GM18907 (cell line): ENCODE measurements at regions not wholly inside any gene's neighbourhood (a gene's known extent, or its start where the extent isn't known, plus 50 kb on each side); places are given as distances from the start of the nearest gene placed in this dataset.
"Not testable (repeated sequence)": the region's sequence is repeated elsewhere in the genome, so short reads cannot be mapped to it uniquely, and the experiment has no call there.

ENCODE experiments used
- ATAC-seq: cut with Tn5 transposase; IDR thresholded peaks from one replicate; pipeline ENCODE4 v1.9.1; 2021; ENCODE audit warnings: mild to moderate bottlenecking, moderate library complexity; ENCODE audit not compliant: unreplicated experiment

GRCh38 chr17:77631307-77631706 lies 327.2 kb upstream of the TNRC6C start:
- no peak for ATAC-seq

- no peak for ATAC-seq
These were observed 325.9 kb upstream of the TNRC6C start for GRCh38 chr17:77632619-77633018.

- no peak for ATAC-seq
These were observed 323.8 kb upstream of the TNRC6C start for GRCh38 chr17:77634710-77635109.

DNA sequence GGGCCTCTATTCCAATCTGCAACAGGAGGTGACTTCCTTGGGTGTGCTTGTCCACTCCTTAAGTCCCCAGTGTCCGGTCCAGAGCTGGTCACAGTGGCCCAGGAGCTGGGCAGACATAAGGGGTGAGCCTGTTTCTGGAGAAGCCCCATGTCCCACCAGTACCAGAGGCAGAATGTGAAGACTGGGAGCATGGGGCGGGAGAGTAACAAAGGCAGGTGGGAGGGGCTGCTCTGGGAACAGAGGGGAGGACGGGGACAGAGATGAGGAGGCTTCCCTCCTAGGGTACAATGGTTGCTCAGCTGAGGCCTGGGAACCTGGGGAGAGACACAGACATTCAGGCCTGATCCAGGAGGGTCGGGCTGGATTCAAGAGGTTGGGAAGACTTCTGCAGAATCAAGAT lies 323.3 kb upstream of the TNRC6C start:
- ATAC-seq, result no peak

GRCh38 chr17:77635785-77636184 lies 322.7 kb upstream of the TNRC6C start:
- ATAC-seq, result not testable (repeated sequence)

DNA sequence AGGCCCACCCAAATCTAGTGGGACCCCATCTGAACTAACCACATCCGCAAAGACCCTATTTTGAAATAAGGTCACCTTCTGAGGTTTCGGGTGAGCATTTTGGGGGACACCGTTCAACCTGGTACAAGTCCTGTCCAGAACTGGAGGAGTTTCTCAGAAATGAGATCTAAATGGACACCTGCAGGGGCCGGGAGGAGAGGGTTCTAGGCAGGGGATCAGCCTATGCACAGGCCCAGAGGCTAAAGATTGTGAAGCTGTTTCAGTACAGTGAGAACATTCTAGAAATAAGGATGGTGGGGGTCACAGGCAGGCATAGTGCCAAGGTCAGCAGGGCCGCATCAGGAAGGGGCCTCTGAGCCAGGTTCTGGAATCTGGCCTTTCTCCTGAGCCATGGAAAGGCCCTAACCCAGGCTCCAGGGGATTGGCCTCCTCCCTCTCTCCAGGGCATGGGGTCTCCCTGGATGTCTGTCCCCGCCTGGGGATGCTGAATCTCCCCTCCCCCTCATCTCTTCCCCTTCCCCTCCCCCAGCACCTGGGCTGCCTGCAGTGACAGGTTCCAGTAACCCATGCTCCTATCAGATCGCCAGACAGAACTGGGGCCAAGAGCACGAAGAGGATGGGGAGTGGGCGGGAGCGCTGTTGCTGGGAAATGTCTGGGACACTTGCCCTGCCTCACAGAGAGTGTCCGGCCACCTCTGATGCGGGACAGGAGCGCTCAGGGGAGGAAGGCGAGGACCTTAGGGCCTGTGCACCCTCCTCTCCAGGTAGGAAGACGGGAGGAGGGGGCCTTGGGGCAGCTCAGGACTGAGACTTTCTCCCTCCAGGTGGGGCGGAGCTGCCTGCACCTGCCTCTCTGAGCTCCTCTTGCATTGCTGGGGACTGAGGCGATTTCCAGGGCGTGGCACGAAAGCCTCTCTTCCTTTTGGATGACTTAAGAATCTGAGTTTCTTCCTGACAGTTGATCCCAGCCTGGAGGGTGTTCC lies 321.4 kb upstream of the TNRC6C start:
- no peak for ATAC-seq

DNA sequence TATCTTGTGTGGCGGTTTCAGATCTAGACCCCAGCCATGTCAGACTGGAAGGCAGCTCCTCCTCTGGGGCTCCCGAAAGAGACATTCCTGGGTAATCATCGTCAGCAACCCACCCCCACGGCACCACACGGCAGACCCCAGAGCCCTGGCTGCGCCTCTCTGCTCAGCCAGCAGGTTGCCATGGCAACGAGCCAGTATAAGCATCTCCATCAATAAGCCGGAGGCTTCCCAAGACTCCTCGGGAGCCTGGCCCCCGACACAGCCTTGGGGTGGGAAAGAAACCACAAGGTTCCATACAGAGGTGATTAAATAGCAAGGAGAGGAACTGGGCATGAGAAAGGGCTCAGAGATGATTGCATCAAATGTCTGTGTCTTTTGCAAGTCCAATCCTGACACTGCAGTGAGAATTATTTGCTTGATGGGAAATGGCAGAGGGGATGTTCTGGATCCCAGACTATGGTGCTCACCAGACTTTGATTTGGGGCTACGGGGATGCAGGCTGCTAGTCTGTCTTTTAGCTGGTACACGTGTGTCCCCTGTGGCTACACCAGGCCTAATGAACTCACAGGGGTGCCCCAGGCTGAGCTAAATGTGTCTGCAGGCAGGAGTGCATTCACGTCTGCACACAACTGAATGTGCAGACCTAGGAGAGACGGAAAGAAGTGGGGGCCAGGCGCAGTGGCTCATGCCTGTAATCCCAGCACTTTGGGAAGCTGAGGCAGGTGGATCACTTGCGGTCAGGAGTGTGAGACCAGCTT lies 320.5 kb upstream of the TNRC6C start:
- ATAC-seq, result no peak

- ATAC-seq, result no peak
These were observed 318.3 kb upstream of the TNRC6C start for GRCh38 chr17:77640252-77640651.

- ATAC-seq, result no peak
These were observed 317.4 kb upstream of the TNRC6C start for GRCh38 chr17:77640916-77641605.

DNA sequence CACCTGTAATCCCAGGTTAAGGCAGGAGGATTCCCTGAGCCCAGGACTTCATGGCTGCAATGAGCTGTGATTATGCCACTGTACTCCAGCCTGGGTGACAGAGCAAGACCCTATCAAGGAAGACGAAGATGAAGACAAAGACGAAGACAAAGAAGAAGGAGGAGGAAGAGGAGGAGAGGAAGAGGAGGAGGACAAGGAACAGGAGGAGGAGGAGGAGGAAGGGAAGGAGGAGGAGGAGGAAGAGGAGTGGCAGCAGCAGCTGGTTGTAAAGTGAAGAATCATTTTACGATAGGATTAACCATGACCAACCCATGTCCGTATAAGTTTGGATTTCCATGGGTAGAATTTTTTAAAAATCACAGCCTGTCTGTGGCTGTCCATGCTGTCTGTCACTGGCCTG lies 316.8 kb upstream of the TNRC6C start:
- no peak for ATAC-seq

DNA sequence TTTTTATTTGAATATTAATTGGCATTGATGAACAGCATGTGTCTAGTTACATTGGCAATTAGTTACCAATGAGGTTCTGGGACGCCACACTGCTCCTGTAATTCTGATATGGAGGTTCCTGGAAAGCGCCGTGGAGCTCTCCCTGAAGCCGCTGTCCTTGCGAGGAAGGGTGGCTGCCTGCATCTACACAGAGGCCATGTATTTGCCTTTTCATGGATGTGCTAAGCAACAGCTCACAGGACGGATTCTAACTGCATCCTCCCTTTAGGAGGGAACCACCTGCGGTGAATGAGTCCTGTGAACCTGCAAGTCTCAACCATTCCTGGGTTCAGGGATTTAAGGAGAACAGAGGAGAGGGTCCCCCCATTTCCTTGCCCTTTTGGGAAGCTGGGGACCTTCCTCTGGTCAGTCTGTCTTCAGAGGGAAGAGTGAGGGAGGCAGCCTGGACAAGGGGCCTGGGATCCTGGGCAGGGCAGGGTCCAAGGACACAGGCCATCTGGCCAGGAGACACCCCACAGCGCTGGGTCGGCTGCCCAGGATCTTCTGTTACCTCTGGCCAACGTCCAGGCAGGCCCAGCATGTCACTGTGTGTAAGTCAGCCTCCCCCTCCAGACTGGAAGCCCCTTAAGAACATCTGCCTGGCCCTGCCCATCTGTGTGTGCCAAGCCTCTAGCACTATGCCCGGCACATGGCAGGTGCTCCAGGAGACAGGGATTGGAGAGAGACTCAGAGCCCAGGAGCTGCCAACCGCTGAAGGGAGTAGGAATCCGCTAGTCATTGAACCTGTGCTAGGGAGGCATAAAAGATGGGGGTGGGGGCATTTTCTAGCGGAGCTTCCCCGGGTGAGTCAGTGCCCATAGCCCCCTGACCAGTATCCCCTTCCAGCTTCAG lies 314.1 kb upstream of the TNRC6C start:
- no peak for ATAC-seq

DNA sequence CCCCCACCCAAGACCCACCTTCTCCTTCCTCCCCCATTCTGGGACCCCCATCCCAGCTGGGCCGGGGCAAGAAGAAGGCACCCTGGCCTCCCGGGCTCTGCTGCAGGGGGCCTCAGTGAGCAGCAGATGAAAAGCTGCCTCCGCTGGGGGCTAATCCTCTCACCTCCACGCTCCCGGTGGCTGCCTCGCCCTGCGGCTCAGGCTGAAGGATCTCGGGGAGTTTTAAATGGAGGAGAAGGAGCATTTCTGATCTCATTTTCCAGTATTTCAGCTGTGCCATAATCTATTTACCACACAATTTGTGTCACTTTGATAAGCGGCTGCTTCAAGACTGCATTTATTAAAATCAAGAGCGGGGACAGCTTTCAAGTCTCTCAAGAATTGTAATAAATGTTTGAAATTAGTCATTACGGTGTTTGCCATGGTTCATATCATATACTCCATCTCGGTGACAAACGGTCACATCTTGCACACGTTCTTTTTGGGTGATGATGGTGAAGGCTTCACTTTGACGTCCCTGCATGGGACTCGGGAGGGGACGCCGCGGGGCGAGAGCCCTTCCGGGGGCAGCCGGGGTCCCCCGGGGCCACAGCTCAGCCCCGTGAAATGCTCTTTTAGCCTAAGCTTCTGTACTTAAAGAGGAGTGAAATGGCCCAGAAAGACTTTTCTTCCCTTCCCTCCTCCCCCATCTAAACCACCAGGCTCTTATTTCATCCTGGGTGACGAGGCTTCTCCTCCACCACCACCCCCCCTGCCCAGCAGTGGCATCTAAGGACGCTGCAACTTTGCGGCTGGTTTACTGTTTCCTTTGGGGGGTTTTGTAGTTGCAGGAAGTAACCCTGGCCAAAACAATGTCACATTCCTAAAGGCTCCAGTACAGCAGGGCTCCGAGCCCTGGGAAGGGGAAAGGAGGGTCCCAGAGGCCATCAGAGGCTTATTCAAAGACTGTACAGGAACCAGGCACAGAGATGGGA lies 313.1 kb upstream of the TNRC6C start:
- no peak for ATAC-seq

GRCh38 chr17:77646046-77646430 lies 312.5 kb upstream of the TNRC6C start:
- no peak for ATAC-seq

GRCh38 chr17:77647531-77647930 lies 311.0 kb upstream of the TNRC6C start:
- no peak for ATAC-seq

- ATAC-seq, result no peak
These were observed 308.7 kb upstream of the TNRC6C start for GRCh38 chr17:77649717-77650211.

DNA sequence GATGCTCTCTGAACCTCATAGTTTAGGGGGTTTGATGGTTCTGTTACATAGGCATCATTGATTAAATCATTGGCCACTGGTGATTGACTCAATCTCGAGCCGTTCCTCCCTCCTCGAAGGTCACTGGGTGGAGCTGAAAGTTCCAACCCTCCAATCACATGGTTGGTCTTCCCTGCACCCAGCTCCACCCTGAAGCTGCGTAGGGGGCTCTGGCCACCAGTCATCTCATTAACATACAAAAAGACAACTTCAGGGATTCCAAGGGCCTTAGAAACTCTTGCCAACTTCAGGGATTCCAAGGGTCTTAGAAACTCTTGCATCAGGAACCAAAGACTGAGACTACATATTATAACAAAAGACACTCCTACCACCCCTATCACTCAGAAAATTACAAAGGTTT lies 306.5 kb upstream of the TNRC6C start:
- ATAC-seq, result no peak

- ATAC-seq, result no peak
These were observed 304.2 kb upstream of the TNRC6C start for GRCh38 chr17:77654296-77654695.

GRCh38 chr17:77654850-77655249 lies 303.7 kb upstream of the TNRC6C start:
- ATAC-seq, result no peak

DNA sequence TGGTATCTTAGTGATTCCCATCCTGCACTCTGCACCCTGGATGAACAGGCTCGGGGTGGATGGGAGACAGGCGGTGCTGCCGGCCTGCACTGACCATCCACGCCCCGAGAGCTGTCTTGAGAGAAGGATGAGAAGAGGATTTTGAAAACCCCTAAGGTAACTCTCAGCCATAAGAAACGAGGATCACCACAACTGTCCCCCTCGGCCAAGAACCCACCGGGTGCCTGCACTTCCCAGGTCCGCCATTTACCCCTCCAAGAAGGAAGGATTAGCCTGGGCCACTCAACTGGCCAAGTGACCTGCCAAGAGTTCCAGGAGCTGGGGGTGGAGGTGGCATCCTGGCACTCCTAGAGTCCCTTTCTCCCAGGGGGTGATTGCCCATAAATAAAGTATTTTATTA lies 302.4 kb upstream of the TNRC6C start:
- no peak for ATAC-seq
